ENCODE measurements at regions not wholly inside any gene's neighbourhood (a gene's known extent, or its start where the extent isn't known, plus 50 kb on each side); places are given as distances from the start of the nearest gene placed in this dataset.

GRCh38 chr1:54497338-54497737, 50.7 kb upstream of the ACOT11 start:
- H3K27ac ChIP-seq, result no peak overlapping the region
- no peaks in the 10 kb centered on the region for H3K36me3 ChIP-seq
- no peak for ATAC-seq
- peaks cover 0 to 17% (median 13%) of the 10 kb centered on the region in 3 donors for H3K4me1 ChIP-seq
- H3K27me3 ChIP-seq, result peaks cover 12% of the 10 kb centered on the region
- peaks cover 0 to 5% (median 0%) of the 10 kb centered on the region in 3 donors for H3K9me3 ChIP-seq
- no peak overlapping the region for H3K4me3 ChIP-seq
- TF ChIP-seq POLR2AphosphoS5 (IDR thresholded peaks at IDR 0.05), result no peak
- no peak for TF ChIP-seq EP300 (IDR thresholded peaks at IDR 0.05)
- TF ChIP-seq POLR2A (IDR thresholded peaks at IDR 0.05), result no peak
- no peak for TF ChIP-seq CTCF (IDR thresholded peaks at IDR 0.05)
- 92 to 95% methylated on average over 6 of the region's 6 CpGs for WGBS, 2 donors (ENCODE audit: low coverage in 1 of 2)

GRCh38 chr1:54495954-54496353, 52.1 kb upstream of the ACOT11 start:
- Histone ChIP-seq H3K4me1 (peaks cover 0 to 20% (median 13%) of the 10 kb centered on the region in 3 donors), H3K36me3 (no peaks in the 10 kb centered on the region), H3K27me3 (peaks cover 12% of the 10 kb centered on the region), H3K9me3 (peaks cover 0 to 5% (median 0%) of the 10 kb centered on the region in 3 donors), H3K27ac (no peak overlapping the region), H3K4me3 (no peak overlapping the region)
- ATAC-seq, result no peak
- 87 to 100% methylated on average over 3 to 7 of the region's 7 CpGs for WGBS, 2 donors (ENCODE audit: low coverage in 1 of 2)
- TF ChIP-seq POLR2AphosphoS5 (IDR thresholded peaks at IDR 0.05) (no peak), POLR2A (IDR thresholded peaks at IDR 0.05) (no peak)

DNA sequence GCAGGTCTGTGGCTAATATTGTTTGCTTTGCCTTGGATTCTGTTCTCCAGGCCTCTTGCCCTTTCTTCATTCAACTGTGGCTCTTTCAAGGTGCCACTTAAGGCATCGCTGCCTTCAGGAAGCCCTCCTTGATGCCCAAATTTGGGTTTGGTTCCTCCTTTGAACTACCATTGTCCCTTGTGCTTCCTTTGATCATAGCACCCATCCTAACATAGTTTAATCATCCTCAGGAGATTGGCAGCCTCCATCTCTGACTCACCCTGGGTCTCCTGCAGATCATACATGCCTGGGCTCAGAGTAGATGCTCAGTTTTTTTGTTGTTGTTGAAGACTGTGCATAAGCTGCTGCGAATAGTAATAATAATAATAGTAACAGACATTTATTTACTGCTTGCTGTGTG, 54.4 kb upstream of the ACOT11 start:
- Histone ChIP-seq H3K27me3 (no peaks in the 10 kb centered on the region), H3K36me3 (no peaks in the 10 kb centered on the region), H3K4me1 (peaks cover 0 to 26% (median 9%) of the 10 kb centered on the region in 3 donors), H3K4me3 (no peak overlapping the region), H3K27ac (no peak overlapping the region), H3K9me3 (peaks cover 0 to 5% (median 0%) of the 10 kb centered on the region in 3 donors)
- ATAC-seq, result no peak
- TF ChIP-seq EP300 (IDR thresholded peaks at IDR 0.05) (no peak), POLR2AphosphoS5 (IDR thresholded peaks at IDR 0.05) (no peak), POLR2A (IDR thresholded peaks at IDR 0.05) (no peak), CTCF (IDR thresholded peaks at IDR 0.05) (no peak)
- 92 to 93% methylated on average over 2 of the region's 2 CpGs for WGBS, 2 donors (ENCODE audit: low coverage in 1 of 2)

DNA sequence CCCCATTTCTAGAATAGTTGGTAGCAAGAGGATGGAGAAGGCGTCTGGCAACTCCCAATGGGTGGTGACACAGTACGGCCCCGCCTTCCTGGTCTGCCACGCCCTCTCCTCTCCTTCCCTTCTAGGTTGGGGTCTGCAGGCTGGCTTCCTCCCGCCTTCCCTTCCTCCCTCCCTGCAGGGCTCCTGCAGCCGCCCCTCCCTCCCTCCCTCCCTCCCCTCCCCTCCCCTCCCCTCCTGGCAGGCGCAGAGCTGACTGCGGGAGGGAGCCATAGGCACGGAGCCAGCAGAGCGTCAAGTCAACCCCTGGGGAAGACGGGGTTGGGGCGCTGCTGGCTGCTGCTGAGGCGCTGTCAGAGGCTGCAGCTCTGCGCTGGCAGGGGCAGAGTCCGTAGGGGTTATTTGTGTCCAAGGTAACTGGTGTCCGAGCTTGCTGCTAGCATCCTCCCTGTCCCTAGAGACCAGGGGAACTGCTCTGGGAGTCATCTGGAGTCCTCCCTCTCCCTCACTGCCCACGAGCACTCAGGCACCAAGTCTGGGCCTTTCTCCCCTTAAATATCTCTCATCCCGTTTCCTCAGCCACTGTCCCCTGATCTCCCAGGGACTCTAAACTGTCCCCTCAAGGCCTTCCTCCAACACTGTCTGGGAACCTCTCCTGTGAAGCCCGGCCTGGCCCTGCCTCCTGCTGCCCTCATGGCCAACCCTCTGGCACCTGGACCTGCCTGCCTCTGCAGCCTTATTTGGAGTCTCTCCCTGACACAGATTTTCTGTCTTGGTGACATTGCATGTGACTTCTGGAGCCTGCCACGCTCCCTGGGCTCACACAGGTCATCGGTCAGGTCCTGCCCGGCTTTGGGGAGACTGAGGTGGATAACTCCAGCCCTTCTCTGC, 57.4 kb upstream of the ACOT11 start:
- H3K9me3 ChIP-seq, result no peaks in the 10 kb centered on the region
- no peak overlapping the region for H3K4me3 ChIP-seq
- WGBS, 2 donors (ENCODE audit: low coverage in 1 of 2), result 7 to 17% methylated on average over 2 to 6 of the region's 22 CpGs
- H3K4me1 ChIP-seq, result peaks cover 0 to 46% (median 23%) of the 10 kb centered on the region in 3 donors
- no peaks in the 10 kb centered on the region for H3K36me3 ChIP-seq
- peak overlapping the region in 3 of 4 donors; percentile 70 to 92 (median 87) for H3K27ac ChIP-seq
- no peak for TF ChIP-seq CTCF (IDR thresholded peaks at IDR 0.05)
- TF ChIP-seq POLR2AphosphoS5 (IDR thresholded peaks at IDR 0.05), result no peak
- TF ChIP-seq POLR2A (IDR thresholded peaks at IDR 0.05), result no peak
- no peak for TF ChIP-seq EP300 (IDR thresholded peaks at IDR 0.05)
- ATAC-seq, result no peak
- H3K27me3 ChIP-seq, result no peaks in the 10 kb centered on the region

GRCh38 chr1:54489627-54490250, 58.3 kb upstream of the ACOT11 start:
- Histone ChIP-seq H3K27me3 (no peaks in the 10 kb centered on the region), H3K27ac (peak overlapping the region in 3 of 4 donors; percentile 87 to 96 (median 92)), H3K4me3 (peak overlapping the region in 1 of 2 donors; percentile 65), H3K4me1 (peaks cover 0 to 51% (median 23%) of the 10 kb centered on the region in 3 donors), H3K9me3 (no peaks in the 10 kb centered on the region), H3K36me3 (no peaks in the 10 kb centered on the region)
- ATAC-seq, result no peak
- WGBS, 2 donors (ENCODE audit: low coverage in 1 of 2), result 0 to 27% methylated on average over 1 to 3 of the region's 10 CpGs
- TF ChIP-seq POLR2AphosphoS5 (IDR thresholded peaks at IDR 0.05), result no peak
- TF ChIP-seq POLR2A (IDR thresholded peaks at IDR 0.05), result no peak
